ES-I3 (cell line): ENCODE measurements at regions not wholly inside any gene's neighbourhood (a gene's known extent, or its start where the extent isn't known, plus 50 kb on each side); places are given as distances from the start of the nearest gene placed in this dataset.

ENCODE experiments used
- H3K36me3 ChIP-seq: 2 replicates; pipeline ENCODE4 v1.6.1; 2013; ENCODE audit warnings: mild to moderate bottlenecking, low read length, control low read depth, moderate library complexity; ENCODE audit not compliant: insufficient read depth
- H3K4me1 ChIP-seq: 2 replicates; pipeline ENCODE4 v1.6.1; 2013; ENCODE audit warnings: mild to moderate bottlenecking, control low read depth, low read length; ENCODE audit not compliant: insufficient read depth
- H3K9ac ChIP-seq: 2 replicates; pipeline ENCODE4 v1.6.1; 2013; ENCODE audit warnings: low read depth, mild to moderate bottlenecking, low read length, moderate library complexity
- H3K9me3 ChIP-seq: 2 replicates; pipeline ENCODE4 v1.6.1; 2013; ENCODE audit warnings: mild to moderate bottlenecking, low read length, moderate library complexity; ENCODE audit not compliant: control insufficient read depth, insufficient read depth

DNA sequence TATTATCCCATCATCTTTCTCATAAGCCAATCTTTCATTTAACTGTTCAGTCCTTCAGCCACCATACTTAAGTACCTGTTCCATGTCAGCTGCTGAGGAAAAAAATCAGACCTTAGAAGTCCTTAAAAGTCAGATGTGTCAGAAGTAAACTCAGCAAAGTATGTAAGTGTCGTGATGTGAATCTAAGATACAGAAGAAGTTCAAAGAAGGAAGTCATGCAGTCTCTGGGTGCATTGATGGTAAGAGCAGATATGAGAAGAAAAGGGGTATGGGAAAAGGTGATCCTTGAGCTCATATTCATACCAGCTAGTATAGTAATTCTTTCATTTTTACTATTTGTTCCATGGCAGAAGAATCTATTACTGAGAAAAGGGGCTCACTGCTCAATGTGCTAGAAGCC lies 259.4 kb upstream of the CD180 start:
- H3K36me3 ChIP-seq, result no peaks in the 10 kb centered on the region
- no peaks in the 10 kb centered on the region for H3K9me3 ChIP-seq
- no peak overlapping the region for H3K9ac ChIP-seq
- H3K4me1 ChIP-seq, result no peaks in the 10 kb centered on the region

DNA sequence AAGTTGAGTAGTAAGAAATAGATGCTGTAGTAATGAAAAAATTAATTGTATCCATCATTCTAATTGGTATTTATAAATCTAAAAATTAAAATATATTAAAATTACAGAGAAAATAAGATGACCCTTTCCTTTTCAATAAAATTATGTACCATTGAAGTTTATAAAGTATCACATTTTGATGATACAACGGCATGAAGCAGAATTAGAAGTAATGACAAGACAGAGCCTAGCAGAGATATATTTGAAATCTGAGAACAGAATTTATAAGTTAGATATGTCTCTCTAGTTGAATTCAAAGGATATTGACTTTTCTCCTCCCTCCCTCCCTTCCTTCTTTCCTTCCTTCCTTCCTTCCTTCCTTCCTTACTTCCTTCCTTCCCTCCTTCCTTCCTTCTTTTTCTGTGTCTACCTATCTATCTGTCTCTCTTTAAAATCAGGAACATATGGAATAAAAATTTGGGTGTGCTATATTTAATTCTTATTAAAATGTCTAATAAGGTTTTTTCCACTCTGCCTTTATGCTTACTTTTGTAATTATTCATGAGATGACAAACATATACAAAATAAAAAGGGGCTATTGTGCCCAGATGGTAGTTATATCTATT lies 258.5 kb upstream of the CD180 start:
- Histone ChIP-seq H3K36me3 (no peaks in the 10 kb centered on the region), H3K4me1 (no peaks in the 10 kb centered on the region), H3K9ac (no peak overlapping the region), H3K9me3 (no peaks in the 10 kb centered on the region)

DNA sequence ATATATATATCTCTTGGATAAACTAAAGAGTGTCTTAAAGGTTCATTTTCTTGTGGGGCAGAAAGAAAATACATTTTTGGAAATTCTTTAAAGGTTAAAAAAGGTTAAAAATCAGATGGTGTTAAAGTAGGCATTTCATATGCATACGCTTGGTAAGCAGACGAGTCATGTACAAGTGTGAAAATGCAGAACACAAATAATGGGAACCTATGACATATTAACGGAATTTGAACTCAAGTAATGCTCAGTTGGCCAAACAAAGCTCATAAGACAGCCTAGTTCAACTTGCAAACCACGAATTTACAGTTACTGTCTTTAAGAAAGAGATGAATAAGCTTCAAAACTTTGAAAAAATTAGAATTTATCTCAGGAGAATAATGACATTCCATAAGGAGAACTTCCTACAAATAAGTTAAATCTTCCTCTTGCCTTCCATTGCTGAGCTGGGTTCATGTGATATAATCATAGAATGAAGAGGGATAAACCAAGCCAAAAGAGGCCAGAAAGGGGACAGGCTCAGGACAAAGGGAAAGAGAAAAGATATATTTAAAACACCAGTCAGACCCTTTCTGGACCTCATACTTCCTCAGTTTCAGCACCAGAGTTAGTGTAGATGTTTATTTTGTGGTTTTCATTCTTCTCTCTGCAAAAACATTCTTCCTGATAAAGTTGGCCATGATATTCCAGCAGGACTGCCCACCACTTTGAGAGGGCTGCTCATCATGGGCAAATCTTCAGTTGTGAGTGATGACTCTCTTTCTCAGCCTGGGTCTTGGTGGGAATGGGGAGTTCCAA lies 256.7 kb upstream of the CD180 start:
- H3K4me1 ChIP-seq, result no peaks in the 10 kb centered on the region
- H3K9me3 ChIP-seq, result no peaks in the 10 kb centered on the region
- no peak overlapping the region for H3K9ac ChIP-seq
- H3K36me3 ChIP-seq, result no peaks in the 10 kb centered on the region

DNA sequence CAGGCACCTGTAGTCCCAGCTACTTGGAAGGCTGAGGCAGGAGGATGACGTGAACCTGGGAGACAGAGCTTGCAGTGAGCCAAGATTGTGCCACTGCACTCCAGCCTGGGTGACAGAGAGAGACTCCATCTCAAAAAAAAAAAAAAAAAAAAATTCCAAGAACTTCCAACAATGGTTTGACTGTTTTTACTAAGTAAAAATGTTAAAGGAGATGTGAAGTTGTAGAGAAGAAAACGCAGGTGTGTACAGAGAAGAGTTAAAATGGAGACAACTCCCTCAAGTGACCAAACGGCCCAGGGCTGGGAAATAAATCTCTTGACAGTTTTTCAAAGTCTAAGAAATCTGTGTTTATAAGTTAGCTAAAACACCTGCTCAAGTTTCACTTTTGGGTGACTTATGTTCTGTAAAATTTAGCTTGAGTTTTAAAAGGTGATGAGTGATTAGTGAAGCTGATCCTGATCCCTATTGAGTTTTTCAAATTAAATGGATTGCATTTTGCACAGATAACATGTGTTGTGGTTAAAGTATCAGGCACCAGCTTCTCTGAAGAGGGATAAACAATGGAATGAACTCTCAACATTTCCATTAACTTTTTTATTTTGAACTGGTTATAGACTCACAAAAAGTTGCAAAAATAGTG lies 255.2 kb upstream of the CD180 start:
- no peaks in the 10 kb centered on the region for H3K9me3 ChIP-seq
- no peaks in the 10 kb centered on the region for H3K4me1 ChIP-seq
- H3K9ac ChIP-seq, result no peak overlapping the region
- H3K36me3 ChIP-seq, result no peaks in the 10 kb centered on the region

- H3K4me1 ChIP-seq, result no peaks in the 10 kb centered on the region
- H3K9ac ChIP-seq, result no peak overlapping the region
- no peaks in the 10 kb centered on the region for H3K36me3 ChIP-seq
- H3K9me3 ChIP-seq, result no peaks in the 10 kb centered on the region
Measured at GRCh38 chr5:67447732-67448131, 251.1 kb upstream of the CD180 start.

DNA sequence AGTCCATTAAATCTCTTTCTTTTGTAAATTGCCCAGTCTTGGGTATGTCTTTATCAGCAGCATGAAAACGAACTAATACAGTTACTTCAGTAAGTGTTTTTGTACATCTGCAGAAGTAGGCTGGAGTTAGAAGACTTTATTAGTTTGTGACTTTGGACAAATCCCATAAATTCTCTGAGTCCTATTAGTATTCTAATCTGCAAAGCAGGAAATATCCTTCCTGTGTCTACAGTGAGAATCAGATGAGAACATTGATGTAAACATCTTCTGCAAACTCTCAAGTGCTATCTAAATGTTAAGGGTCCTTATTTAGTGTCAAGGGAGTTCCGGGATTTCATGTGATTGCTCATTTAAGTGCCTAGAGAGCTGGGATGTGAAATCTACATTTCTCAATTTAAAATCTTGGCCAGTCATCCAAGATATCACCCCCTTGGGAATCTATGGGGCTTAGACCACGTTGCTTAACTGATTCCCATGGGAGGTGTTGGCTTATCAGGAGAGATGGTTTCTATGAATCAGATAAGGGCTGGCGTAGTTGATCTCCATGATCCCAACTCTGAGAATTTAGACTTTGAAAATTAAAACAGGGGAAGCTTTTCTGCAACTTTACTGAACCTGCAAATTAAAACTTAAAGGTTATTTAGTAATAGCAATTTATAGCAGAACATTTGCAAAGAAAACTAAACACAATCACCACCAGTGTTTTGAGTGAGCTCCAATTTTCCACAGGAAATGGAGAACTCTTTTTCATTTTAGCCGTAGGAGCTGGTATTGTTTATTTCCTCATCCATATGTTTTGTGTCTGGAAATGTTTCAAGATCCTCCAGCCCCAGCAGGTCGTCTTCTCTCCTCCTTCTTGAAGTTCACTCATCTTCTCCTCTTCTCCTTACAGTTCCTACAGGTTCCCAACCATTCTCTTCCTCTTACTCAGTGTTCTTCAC lies 241.6 kb upstream of the CD180 start:
- Histone ChIP-seq H3K9ac (no peak overlapping the region), H3K36me3 (no peaks in the 10 kb centered on the region), H3K9me3 (no peaks in the 10 kb centered on the region), H3K4me1 (no peaks in the 10 kb centered on the region)

GRCh38 chr5:67435032-67435431 lies 238.4 kb upstream of the CD180 start:
- Histone ChIP-seq H3K36me3 (no peaks in the 10 kb centered on the region), H3K4me1 (no peaks in the 10 kb centered on the region), H3K9me3 (no peaks in the 10 kb centered on the region), H3K9ac (no peak overlapping the region)

GRCh38 chr5:67434466-67434865 lies 237.9 kb upstream of the CD180 start:
- Histone ChIP-seq H3K36me3 (no peaks in the 10 kb centered on the region), H3K4me1 (no peaks in the 10 kb centered on the region), H3K9me3 (no peaks in the 10 kb centered on the region), H3K9ac (no peak overlapping the region)

- H3K4me1 ChIP-seq, result peaks cover under 1% of the 10 kb centered on the region; the same call in 1 of the 2 replicates
- no peak overlapping the region for H3K9ac ChIP-seq
- H3K9me3 ChIP-seq, result no peaks in the 10 kb centered on the region
- no peaks in the 10 kb centered on the region for H3K36me3 ChIP-seq
Measured at GRCh38 chr5:67432606-67433005, 236.0 kb upstream of the CD180 start.

DNA sequence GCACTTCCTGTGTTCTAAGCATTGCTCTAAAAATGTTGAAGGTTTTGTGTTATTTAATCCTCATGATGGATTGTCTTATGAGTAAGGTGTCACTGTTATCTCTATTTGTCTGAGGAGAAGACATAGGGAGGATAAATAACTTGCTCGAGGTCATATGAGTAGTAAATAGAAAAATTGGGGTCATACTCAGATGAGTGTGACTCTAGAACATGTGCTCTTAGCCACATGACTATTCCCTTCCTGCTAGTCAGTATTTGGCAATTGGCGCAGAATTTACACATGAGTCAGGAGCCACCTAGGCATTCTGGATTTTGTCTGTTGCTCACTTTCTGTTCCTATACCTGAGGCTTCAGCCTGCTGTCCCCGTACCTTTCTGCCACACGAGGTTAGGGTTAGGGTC lies 234.6 kb upstream of the CD180 start:
- Histone ChIP-seq H3K36me3 (no peaks in the 10 kb centered on the region), H3K9ac (no peak overlapping the region), H3K4me1 (peaks cover 5% of the 10 kb centered on the region; the same call in 1 of the 2 replicates), H3K9me3 (no peaks in the 10 kb centered on the region)

- Histone ChIP-seq H3K9me3 (no peaks in the 10 kb centered on the region), H3K4me1 (peaks cover 5% of the 10 kb centered on the region; the same call in 1 of the 2 replicates), H3K9ac (no peak overlapping the region), H3K36me3 (no peaks in the 10 kb centered on the region)
Measured at GRCh38 chr5:67427850-67428298, 231.3 kb upstream of the CD180 start.

- peaks cover 5% of the 10 kb centered on the region; the same call in 1 of the 2 replicates for H3K4me1 ChIP-seq
- no peak overlapping the region for H3K9ac ChIP-seq
- no peaks in the 10 kb centered on the region for H3K36me3 ChIP-seq
- no peaks in the 10 kb centered on the region for H3K9me3 ChIP-seq
Measured at GRCh38 chr5:67426961-67427849, 230.6 kb upstream of the CD180 start.

- no peaks in the 10 kb centered on the region for H3K9me3 ChIP-seq
- H3K4me1 ChIP-seq, result peaks cover 5% of the 10 kb centered on the region; the same call in 1 of the 2 replicates
- H3K36me3 ChIP-seq, result no peaks in the 10 kb centered on the region
- H3K9ac ChIP-seq, result no peak overlapping the region
Measured at GRCh38 chr5:67425514-67425913, 228.9 kb upstream of the CD180 start.
